Midbrain (tissue), 1 donor: ENCODE measurements at regions not wholly inside any gene's neighbourhood (a gene's known extent, or its start where the extent isn't known, plus 50 kb on each side); places are given as distances from the start of the nearest gene placed in this dataset.
"Not testable (repeated sequence)": the region's sequence is repeated elsewhere in the genome, so short reads cannot be mapped to it uniquely, and the experiment has no call there.

Source experiments
- DNase-seq: peaks from one replicate; lab custom pipeline; 2025; lab: John Stamatoyannopoulos, UW

- DNase-seq, result no peak
Measured at GRCh38 chr10:2246747-2247146, 509.4 kb upstream of the ADARB2 start.

GRCh38 chr10:2245580-2245979 lies 508.3 kb upstream of the ADARB2 start:
- DNase-seq, result no peak

- no peak for DNase-seq
Measured at GRCh38 chr10:2244471-2244870, 507.1 kb upstream of the ADARB2 start.

- no peak for DNase-seq
Measured at GRCh38 chr10:2236876-2237275, 499.6 kb upstream of the ADARB2 start.

- no peak for DNase-seq
Measured at GRCh38 chr10:2232479-2232878, 495.2 kb upstream of the ADARB2 start.

DNA sequence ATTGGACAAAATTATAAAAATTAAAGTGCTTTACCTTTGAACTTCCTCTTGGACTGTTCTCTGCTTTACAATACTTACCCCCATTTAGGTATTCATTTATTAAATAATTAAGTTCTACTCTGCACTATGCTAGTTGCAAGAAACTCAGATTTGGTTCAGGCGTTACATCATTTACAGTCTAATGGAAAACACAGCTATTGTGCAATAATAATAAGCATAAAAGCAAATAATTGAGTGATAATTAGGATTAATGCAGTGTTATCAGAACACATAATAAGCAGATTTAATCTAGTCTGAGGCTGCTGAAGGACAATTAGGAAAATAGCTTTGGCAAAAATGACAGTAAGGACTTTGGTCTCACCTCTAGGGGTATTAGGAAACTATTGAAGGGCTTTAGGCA lies 493.2 kb upstream of the ADARB2 start:
- no peak for DNase-seq

GRCh38 chr10:2228320-2228901 lies 491.1 kb upstream of the ADARB2 start:
- no peak for DNase-seq

GRCh38 chr10:2225609-2226008 lies 488.3 kb upstream of the ADARB2 start:
- DNase-seq, result no peak

DNA sequence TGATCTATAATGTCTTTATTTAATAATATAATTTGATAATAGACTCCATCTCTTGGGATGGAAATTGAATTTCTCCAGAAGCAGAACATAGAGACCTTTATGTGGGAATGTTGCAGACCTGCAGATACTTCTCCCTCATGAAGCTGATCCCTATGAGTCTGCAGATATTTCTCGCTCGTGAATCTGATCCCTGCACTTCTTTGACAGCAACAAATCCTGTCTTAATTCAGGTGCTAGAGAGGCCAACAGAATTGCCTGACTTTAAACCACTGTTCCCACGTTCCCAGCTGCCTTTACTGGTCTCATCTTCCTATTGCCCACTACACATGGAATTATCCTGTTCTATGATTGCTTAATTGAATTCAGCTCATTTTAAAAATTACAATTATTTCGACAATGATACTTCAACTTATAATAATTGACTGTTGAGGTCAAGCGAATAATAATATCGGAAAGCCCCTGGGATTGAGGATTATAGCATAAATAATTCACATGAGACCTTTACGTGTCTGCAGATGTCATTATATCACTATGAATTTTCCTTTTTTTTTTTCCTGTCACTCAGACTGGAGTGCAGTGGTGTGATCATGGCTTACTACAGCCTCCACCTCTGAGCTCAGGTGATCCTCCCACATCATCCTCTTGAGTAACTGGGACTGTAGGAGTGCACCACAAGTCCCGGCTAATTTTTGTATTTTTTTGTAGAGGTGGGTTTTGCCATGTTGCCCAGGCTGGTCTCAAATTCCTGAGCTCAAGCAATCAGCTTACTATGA lies 486.4 kb upstream of the ADARB2 start:
- no peak for DNase-seq

- DNase-seq, result no peak
Measured at GRCh38 chr10:2222631-2223030, 485.3 kb upstream of the ADARB2 start.

DNA sequence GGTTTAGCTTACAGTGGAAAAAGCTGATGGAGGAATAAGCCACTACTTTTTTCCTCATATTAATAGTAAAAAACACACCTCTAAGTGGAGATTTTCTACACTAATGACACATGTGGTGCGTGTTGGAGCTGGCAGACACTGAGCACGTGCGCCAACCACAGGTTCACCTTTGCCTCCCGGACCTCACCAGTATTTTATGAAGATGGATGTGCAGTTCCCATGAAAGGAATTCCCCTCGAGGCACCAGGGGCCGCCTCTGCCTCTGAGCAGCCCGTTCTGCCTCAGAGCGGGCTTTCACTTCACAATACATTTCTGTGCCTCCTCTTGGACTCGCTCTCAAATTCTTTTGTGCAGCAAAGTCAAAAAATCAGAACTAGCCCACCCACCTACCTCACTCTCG lies 477.5 kb upstream of the ADARB2 start:
- DNase-seq, result no peak

DNA sequence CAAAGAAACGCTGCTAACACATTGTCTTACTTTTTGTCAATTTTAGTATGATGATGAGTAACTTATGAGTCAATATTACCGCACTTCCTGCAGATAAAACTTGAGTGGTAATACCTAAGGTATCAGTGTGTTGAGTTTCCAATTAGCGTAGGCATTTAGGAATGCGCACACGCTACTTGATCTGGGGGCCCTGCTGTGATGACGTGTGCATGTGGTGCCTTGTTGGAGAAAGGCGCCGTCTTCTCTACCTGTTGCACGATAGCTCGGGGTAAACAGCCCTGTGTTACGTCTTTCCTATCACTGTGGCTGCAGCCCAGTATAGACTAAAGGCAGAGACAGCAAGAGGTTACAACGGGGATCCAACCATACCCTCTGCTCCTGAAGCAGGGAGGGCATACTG lies 476.8 kb upstream of the ADARB2 start:
- DNase-seq, result no peak

DNA sequence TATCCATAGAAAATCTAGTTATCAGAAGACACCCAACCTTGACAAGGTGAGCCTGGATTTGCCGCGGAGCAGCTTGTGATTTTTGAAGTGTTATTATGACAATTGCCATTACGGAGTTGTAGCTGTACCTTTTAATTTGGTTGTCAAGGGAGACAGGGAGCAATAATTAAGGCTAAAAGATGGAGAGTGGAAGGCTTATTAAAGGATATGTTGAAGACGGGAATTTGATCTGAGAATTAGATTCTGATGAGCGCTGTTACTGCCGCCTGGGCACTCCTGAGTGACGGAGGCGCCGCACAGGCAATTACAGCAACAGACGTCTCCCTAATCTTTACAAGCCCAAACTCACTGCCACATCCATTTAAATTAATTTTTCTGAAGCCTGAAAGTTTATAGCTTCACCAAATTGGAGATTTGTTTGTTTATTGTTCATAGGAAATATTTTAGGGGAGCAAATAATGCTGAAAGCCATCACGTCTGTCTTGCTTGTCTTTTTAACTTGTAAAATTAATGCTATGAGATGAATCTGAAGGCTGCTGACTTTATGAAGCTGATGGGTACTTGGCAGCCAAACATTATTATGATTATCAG lies 475.0 kb upstream of the ADARB2 start:
- no peak for DNase-seq

GRCh38 chr10:2210088-2210487 lies 472.8 kb upstream of the ADARB2 start:
- no peak for DNase-seq

GRCh38 chr10:2208106-2208505 lies 470.8 kb upstream of the ADARB2 start:
- DNase-seq, result no peak

- no peak for DNase-seq
Measured at GRCh38 chr10:2207246-2207922, 470.1 kb upstream of the ADARB2 start.

DNA sequence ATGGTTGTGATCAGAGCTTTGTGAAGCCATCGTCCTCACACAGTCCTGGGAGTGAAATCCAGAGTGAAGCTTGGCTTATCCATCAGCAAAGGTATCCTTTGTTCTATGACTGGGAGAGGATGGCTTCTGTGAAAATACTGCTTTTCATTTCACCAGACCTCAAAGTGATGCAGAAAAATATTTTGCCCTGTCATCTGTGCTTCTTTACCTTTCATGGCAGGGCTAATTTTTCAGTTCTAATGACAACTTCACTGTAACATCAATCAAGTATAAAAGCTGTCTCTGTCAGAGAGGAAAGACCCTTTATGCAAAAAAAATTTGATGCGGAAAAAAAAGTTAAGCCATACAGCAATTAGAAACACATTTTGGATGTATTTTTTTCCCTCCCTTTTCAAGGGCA lies 468.1 kb upstream of the ADARB2 start:
- no peak for DNase-seq

GRCh38 chr10:2202401-2202800 lies 465.1 kb upstream of the ADARB2 start:
- no peak for DNase-seq

DNA sequence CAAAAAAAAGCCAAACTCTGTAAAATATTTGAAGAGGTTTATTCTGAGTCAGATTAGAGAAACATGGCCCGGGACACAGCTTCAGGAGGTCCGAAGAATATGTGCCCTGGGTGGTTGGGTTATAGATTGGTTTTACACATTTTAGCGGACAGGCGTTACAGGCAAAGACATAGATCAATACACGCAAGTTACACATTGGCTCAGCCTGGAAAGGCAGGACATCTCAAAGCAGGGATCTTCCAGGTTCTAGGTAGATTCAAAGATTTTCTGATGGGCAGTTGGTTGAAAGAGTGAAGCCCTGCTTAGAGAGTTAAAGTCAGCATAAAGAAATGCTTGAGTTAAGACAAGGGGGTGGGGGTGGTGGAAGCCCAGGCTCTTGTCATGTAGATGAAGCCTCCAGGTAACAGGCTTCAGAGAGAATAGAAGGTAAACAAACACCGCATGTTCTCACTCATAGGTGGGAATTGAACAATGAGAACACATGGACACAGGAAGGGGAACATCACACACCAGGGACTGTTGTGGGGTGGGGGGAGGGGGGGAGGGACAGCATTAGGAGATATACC lies 464.3 kb upstream of the ADARB2 start:
- DNase-seq, result no peak

GRCh38 chr10:2197663-2198062 lies 460.3 kb upstream of the ADARB2 start:
- DNase-seq, result no peak

GRCh38 chr10:2196272-2196671 lies 458.9 kb upstream of the ADARB2 start:
- DNase-seq, result no peak

GRCh38 chr10:2189356-2189755 lies 452.0 kb upstream of the ADARB2 start:
- not testable (repeated sequence) for DNase-seq

- no peak for DNase-seq
Measured at GRCh38 chr10:2188371-2188770, 451.0 kb upstream of the ADARB2 start.
